GM21737 (cell line): ENCODE measurements at regions not wholly inside any gene's neighbourhood (a gene's known extent, or its start where the extent isn't known, plus 50 kb on each side); places are given as distances from the start of the nearest gene placed in this dataset.

Experiments used
- ATAC-seq: cut with Tn5 transposase; IDR thresholded peaks from one replicate; pipeline ENCODE4 v1.9.1; 2021; ENCODE audit warnings: mild to moderate bottlenecking, moderate library complexity; ENCODE audit not compliant: unreplicated experiment

DNA sequence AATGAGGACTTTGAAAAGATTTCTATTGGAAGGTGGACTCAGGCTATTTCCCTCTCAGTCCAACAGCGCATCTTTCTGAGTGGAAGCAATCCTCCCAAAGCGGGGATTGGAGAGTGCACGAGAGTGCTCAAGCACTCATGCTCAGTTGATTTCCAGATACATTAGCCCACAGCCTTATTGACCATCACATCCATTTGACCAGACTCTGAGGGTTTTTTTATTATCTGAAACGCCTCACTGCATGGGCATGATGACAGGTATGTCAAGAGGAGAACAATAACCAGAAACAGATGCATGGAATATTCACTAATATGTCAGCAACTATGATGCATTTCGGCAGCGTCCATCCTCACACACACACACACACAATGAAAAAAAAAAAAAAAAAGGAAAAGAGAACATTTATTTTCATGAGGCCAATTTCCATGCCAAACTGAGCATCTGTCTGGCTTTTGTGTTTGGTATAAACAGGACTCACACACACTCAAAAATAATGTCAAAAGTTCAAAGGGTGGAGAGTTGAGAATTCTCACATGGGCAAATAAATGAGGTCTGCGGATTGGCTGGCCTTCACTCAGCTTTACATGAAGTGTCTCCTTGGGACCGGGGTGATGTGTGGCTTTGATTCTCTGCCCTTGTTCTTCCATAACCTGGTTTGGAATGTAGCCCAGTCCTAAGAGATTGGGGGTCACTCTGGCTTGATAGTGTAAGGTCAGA is 371.6 kb downstream of the MCTP2 start:
- ATAC-seq, result no peak

DNA sequence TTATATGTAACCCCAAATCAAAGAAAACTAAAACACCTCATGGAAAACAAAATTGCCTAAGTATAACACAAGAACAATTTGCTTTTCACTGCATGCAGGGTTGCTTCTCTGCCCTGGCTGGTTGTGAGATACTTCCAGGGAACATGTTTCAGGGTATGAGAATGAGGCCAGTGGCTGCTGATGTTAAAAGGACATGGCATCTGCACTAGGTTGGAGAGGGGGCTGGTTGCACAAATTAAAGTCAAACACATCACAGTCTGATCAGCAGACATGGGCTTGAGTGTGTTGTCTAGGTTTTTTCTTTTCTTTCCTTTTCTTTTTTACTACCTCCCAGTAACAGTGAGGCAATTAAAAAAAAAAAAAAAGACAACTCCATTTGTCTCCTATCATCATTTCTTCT is 374.9 kb downstream of the MCTP2 start:
- no peak for ATAC-seq

- no peak for ATAC-seq
Observed at GRCh38 chr15:94607176-94607654, 375.9 kb downstream of the MCTP2 start.

DNA sequence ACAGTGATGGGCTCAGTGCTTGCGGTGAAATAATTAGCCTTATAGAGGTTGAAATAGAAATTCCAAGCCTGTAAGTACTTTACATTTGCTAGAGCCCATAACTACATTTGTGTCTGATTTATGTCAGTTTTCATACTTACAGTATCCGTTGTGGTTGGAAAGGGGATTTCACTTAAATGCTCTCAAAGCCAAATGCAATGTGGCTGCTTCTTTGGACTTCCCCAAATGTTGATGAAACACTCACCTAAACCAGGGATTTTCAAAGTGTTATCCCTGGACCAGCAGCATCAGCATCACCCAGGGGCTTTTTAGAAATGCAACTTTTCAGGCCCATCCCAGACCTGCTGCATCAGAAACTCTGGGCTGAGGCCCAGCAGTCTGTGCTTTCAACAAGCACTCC is 378.7 kb downstream of the MCTP2 start:
- ATAC-seq, result peak; percentile 70

GRCh38 chr15:94610485-94610884 is 379.1 kb downstream of the MCTP2 start:
- peak; percentile 18 for ATAC-seq

DNA sequence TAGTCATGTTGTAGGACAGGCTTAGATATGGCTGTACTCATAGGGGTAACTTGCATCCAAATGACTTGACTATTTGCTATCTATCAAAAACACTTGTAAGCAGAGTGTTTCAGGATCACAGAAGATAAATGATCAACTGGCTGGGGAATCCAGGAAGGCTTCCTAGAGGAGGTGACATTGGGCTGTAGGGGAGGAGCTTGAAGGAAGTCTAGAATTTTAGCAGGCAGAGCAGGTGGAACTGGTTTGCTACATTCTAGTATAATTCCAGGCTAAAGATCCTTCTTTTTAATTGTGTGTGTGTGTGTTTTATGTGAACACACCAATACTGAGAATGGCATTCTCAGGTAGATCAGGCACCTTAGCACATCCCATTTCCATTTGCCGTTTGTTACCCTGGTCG is 380.3 kb downstream of the MCTP2 start:
- ATAC-seq, result no peak

DNA sequence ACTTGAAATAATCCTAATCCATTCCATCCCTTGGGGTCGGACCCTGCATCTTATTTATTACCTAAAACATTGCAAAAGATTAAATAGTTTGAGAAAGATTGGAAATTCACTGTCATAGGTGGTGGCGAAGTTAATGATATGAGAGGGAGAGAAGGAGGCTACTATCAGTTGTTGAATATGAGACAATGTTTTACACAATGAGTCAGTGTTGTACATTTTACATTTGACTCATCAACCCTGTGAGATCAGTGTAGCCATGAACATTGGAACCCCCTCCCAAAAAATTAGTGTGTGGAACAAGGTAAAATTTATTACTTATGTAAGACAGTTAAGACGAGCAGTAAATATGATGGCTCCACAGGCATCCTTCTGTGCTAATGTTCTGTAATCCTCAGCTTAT is 384.3 kb downstream of the MCTP2 start:
- no peak for ATAC-seq

DNA sequence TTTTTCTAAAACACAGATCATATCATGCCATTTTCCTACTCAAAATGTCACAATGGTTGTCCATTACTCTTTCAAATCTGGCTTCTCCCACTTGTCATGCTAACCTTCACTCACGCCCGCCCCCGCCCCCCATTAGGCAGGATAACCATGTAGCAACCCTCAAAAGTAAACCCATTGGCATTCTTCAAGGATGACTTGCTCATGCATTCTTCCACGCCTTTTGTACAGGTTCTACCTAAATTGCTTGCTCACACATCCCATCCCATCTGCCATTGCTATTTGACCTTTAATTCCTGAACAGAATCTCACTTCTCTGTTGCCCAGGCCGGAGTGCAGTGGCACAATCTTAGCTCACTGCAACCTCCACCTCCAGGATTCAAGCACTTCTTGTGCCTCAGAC is 389.3 kb downstream of the MCTP2 start:
- ATAC-seq, result no peak

DNA sequence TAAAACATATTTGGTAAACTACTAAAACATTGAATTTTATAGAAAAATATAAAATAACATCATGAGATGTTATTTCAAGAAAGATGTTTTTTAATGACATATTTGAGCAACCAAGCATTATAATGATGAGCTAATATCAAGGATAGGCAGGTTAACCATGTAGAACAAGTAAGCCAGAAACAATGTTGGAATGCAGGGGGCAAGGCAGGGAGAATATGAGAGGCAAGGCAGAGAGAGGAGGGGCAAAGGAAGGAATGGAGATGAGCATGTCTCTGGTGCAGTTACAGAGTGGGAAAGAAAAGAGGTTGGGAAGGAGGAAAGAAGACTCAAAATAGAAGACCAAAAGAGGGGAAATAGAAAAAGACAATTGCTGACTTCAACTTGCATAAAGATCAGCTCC is 390.4 kb downstream of the MCTP2 start:
- ATAC-seq, result no peak

GRCh38 chr15:94626949-94627348 is 395.6 kb downstream of the MCTP2 start:
- no peak for ATAC-seq

- ATAC-seq, result no peak
Observed at GRCh38 chr15:94631608-94632007, 400.2 kb downstream of the MCTP2 start.

- no peak for ATAC-seq
Observed at GRCh38 chr15:94638183-94638582, 406.8 kb downstream of the MCTP2 start.

GRCh38 chr15:94639701-94640100 is 408.3 kb downstream of the MCTP2 start:
- no peak for ATAC-seq

GRCh38 chr15:94644433-94644832 is 413.1 kb downstream of the MCTP2 start:
- no peak for ATAC-seq

DNA sequence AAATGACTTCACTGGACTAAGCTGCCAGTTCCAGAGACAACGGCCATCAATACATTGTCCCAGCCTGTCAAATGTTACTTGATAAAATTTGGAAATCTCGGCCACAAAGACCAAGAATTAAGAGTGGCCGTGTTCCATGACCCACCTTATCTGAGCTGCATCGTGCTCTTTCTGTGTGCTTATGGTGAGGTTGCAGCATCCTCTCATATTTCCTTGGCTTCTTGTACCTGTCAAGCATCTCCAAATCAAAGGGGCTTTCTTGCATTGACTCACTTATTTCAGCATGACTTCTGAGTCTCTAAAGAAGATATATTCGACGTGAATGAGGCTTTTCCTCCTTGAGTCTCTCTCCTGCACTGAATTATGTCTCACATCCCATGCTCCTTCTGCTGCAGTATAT is 421.7 kb downstream of the MCTP2 start:
- no peak for ATAC-seq

DNA sequence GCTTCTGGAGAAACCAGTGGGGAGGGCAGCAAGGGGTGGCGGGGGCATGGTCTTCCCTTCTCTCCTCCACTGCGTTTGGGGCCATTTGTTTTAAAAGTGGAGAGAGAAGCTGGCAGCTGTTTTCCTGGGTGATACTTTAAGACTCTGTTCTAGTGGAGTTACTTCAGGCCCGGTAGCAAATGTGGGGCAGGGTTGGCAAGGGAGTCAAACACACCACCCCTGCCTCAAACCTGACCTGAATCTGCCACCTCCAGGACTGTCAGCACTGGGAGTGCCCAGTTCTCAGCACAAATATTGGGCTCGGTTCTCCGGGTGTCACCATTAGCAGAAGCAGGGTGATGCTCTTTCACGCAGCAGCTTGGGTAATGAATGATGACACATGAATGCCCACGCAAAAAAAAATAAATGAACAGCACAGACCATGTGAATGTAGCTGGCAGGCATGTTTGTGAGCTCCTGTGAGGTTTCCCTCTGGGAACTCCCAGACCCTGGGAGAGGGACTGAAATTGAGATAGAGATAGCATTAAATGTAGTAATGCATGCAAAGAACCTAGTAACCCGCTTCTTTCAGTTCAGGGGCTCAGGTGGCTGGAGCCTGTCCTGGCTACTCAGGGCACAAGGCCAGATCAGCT is 424.0 kb downstream of the MCTP2 start:
- ATAC-seq, result no peak

DNA sequence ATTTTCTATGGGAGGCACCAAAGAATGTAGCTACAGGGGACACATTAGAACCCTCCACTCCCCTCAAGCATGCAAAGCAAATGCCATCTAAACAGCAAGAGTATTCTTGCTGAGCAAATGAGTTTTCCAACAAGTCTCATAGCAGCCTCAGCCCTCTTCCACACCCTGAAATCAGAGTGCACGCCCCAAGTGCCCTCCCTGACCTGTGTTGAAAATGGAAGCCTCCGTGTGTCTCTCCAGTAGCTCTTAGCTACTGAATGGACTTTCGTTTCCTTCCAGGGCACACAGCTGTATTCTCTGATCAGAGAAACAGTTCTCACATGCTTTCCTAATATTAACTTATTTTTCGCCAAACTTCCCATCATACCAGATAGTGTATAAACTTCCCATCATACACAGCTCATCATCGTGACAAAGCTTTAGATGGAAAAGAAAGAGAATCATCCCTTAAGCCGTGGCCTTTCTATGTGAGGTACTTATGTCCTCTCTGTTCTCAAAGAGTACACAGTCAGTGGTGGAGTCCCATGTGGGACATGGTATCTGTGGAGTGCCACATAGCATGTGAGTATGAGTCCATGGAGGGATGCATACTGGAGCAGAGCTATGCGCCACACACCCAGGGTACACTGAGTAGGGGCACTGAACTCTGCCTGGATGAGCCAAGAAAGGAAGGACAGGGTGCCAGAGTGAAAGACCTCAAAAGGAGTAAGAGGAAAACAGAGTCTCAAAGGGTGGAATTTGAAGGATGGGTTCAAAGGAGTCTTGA is 434.5 kb downstream of the MCTP2 start:
- ATAC-seq, result no peak

DNA sequence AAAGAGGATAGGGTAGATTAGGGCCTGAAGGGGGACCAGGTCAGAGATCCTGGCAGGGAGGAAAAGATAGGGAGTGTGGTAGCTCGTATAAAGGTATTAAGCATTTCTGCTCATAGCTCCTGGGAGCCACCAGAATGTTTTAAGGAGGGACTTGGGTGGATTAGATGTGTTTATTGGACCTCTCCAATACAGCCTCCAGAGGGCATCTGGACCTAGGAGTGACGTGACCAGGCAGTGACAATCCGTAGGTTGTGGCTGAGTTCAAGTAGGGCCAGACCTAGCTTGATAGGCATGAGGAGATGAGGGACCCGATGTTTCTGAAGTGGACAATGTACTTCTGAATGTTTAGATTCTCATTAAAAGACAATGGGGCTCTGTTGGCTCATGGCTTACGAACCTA is 435.2 kb downstream of the MCTP2 start:
- no peak for ATAC-seq

DNA sequence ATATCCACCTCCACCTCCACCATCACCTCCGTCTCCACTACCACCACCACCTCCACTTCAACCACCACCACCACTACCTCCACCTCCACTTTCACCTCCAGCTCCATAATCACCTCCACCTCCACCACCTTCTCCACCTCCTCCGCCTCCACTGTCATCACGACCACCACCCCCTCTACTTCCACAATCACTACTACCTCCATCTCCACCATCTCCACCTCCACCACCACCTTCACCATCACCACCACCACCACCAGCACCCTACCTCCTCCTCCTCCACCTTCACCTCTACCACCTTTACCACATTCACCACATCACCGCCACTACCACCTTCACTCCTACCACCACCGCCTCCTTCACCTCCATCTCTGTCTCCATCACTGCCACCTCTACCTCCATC is 435.7 kb downstream of the MCTP2 start:
- ATAC-seq, result no peak

DNA sequence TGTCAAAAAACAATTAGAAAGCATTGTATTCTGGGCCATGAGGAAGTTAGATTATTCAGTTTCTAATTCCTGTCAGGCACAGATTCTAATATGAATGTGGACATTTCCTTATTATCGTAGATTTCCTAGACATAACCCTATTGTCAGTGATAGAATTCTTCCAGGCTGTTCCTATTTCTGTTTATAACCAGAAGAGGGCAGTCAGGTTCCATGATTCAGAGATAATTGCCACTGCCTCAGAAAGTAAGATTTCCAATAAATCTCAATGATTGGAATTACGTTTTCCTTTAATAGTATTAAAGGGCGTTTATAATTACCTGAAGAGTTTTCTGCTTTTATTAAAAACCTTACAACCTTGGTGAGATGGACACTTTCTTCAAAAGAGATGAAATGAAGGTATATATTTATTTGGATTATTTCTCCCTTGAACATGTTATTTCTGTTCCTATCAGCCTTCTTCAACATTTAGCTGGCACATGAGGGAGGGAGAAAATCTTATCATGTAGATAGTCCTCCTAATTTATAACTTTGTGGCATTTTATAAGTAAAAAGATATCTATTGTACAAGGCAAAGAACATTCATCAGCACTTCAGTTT is 439.2 kb downstream of the MCTP2 start:
- no peak for ATAC-seq

DNA sequence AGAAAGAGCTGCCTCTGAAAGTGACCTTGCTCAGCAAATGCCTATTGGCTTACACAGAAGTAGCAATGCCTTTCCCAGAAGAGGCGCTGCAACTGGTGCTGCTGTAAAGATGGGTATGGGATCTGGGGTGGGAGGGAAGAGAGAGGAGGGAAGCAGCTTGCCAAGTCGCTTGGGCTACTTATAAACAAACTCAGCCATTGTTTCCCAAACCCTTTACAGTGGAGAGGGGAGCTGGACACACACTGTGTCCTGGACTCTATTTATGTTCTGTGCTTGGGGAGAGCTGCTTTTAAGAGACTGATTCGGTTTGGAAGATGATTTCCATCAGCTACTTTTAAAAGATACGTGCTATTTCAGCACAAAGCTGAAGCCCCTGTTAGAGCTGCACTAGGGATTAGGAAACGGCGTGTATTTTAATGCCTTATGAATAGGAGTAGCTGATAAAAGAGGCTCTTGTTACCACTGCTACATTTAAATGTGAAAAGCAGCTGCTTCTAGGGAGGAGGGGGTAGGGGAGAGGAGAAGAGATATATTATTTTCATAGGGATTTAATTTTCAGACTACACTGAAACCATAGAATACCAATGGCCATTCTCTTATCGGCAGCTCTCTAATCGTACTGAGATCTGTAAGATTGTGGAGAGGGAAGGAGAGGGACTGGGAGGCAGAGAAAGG is 440.6 kb downstream of the MCTP2 start:
- no peak for ATAC-seq
